KMS-11 (cell line): ENCODE measurements at regions not wholly inside any gene's neighbourhood (a gene's known extent, or its start where the extent isn't known, plus 50 kb on each side); places are given as distances from the start of the nearest gene placed in this dataset.

ENCODE experiments used
- H2AFZ ChIP-seq: fragments of 200-600 bp; sonication (generic); 2 replicates; pipeline ENCODE4 v1.6.1; 2016; ENCODE audit warnings: antibody characterized with exemption, mixed run types, low read depth
- H3K27ac ChIP-seq: fragments of 200-600 bp; sonication (generic); 2 replicates; pipeline ENCODE4 v1.6.1; 2016; ENCODE audit warnings: mild to moderate bottlenecking, mixed run types
- H3K27me3 ChIP-seq: fragments of 200-600 bp; sonication (generic); 2 replicates; pipeline ENCODE4 v1.6.1; 2017; ENCODE audit warnings: mild to moderate bottlenecking, low read depth, mixed run types, moderate library complexity; ENCODE audit not compliant: insufficient read depth
- H3K36me3 ChIP-seq: fragments of 200-600 bp; sonication (generic); 2 replicates; pipeline ENCODE4 v1.6.1; 2017; ENCODE audit warnings: mild to moderate bottlenecking, mixed run types; ENCODE audit not compliant: insufficient read depth
- H3K4me1 ChIP-seq: fragments of 200-600 bp; sonication (generic); 2 replicates; pipeline ENCODE4 v1.6.1; 2016; ENCODE audit warnings: mild to moderate bottlenecking, low read depth, mixed run types; ENCODE audit not compliant: poor library complexity, severe bottlenecking
- H3K4me2 ChIP-seq: fragments of 200-600 bp; sonication (generic); 2 replicates; pipeline ENCODE4 v1.7.0; 2016; ENCODE audit warnings: mild to moderate bottlenecking, mixed run types
- H3K4me3 ChIP-seq: fragments of 200-600 bp; sonication (generic); IDR thresholded peaks from 2 replicates; pipeline ENCODE4 v1.6.1; 2017; ENCODE audit warnings: low read depth, low read length, mixed read lengths; ENCODE audit not compliant: insufficient read depth
- H3K79me2 ChIP-seq: fragments of 200-600 bp; sonication (generic); 2 replicates; pipeline ENCODE4 v1.6.1; 2016; ENCODE audit warnings: low read depth, mixed run types; ENCODE audit not compliant: insufficient read depth
- H3K9ac ChIP-seq: fragments of 200-600 bp; sonication (generic); 2 replicates; pipeline ENCODE4 v1.6.1; 2016; ENCODE audit warnings: mild to moderate bottlenecking, mixed run types
- H4K20me1 ChIP-seq: fragments of 200-600 bp; sonication (generic); 2 replicates; pipeline ENCODE4 v1.6.1; 2016; ENCODE audit warnings: mild to moderate bottlenecking, mixed run types; ENCODE audit not compliant: insufficient read depth
- CTCF ChIP-seq: fragments of 200-600 bp; sonication (generic); conservative IDR thresholded peaks from 2 replicates; pipeline ENCODE4 v1.6.1; 2017; ENCODE audit warnings: low read depth, mild to moderate bottlenecking, antibody characterized with exemption, low read length, moderate library complexity, mixed read lengths

GRCh38 chr15:89409184-89410038, 74.8 kb upstream of the POLG start:
- Histone ChIP-seq H3K4me2 (no peak overlapping the region), H3K9ac (no peak overlapping the region), H3K27me3 (peaks cover 87% of the 10 kb centered on the region), H3K4me3 (no peak overlapping the region), H3K4me1 (no peaks in the 10 kb centered on the region), H3K79me2 (no peaks in the 10 kb centered on the region), H3K36me3 (no peaks in the 10 kb centered on the region), H4K20me1 (no peaks in the 10 kb centered on the region), H2AFZ (no peak overlapping the region), H3K27ac (no peak overlapping the region)
- TF ChIP-seq CTCF, result no peak

GRCh38 chr15:89408372-89409183, 74.0 kb upstream of the POLG start:
- H3K4me2 ChIP-seq, result no peak overlapping the region
- no peaks in the 10 kb centered on the region for H3K79me2 ChIP-seq
- no peaks in the 10 kb centered on the region for H4K20me1 ChIP-seq
- no peak overlapping the region for H2AFZ ChIP-seq
- no peak overlapping the region for H3K4me3 ChIP-seq
- H3K27me3 ChIP-seq, result peaks cover 78% of the 10 kb centered on the region
- no peaks in the 10 kb centered on the region for H3K36me3 ChIP-seq
- TF ChIP-seq CTCF, result no peak
- no peak overlapping the region for H3K9ac ChIP-seq
- no peaks in the 10 kb centered on the region for H3K4me1 ChIP-seq
- no peak overlapping the region for H3K27ac ChIP-seq

- Histone ChIP-seq H3K4me1 (no peaks in the 10 kb centered on the region), H3K4me3 (no peak overlapping the region), H3K9ac (no peak overlapping the region), H2AFZ (no peak overlapping the region), H3K4me2 (no peak overlapping the region), H3K79me2 (no peaks in the 10 kb centered on the region), H4K20me1 (no peaks in the 10 kb centered on the region), H3K36me3 (no peaks in the 10 kb centered on the region), H3K27ac (no peak overlapping the region), H3K27me3 (peaks cover 73% of the 10 kb centered on the region)
- TF ChIP-seq CTCF, result no peak
Observed at GRCh38 chr15:89406940-89407607, 72.5 kb upstream of the POLG start.

- Histone ChIP-seq H3K36me3 (no peaks in the 10 kb centered on the region), H3K4me3 (no peak overlapping the region), H3K4me1 (no peaks in the 10 kb centered on the region), H3K79me2 (no peaks in the 10 kb centered on the region), H3K27ac (no peak overlapping the region), H3K4me2 (no peak overlapping the region), H4K20me1 (no peaks in the 10 kb centered on the region), H3K27me3 (peaks cover 70% of the 10 kb centered on the region; the same call in 1 of the 2 replicates), H2AFZ (no peak overlapping the region), H3K9ac (no peak overlapping the region)
- no peak for TF ChIP-seq CTCF
Observed at GRCh38 chr15:89406218-89406939, 71.8 kb upstream of the POLG start.
